WTC11 (cell line): ENCODE measurements at regions not wholly inside any gene's neighbourhood (a gene's known extent, or its start where the extent isn't known, plus 50 kb on each side); places are given as distances from the start of the nearest gene placed in this dataset.

Experiments used
- ATAC-seq: fragments of 200-7000 bp; cut with Tn5 transposase; 2 replicates; pipeline ENCODE4 v1.10.0; 2021; ENCODE audit warnings: mild to moderate bottlenecking, moderate library complexity
- CTCF ChIA-PET: fragments of 300-600 bp; sonication (Branson Sonifier 250); formaldehyde crosslinking; loops from one replicate; lab custom pipeline; 2021; ENCODE audit warnings: antibody characterized with exemption; lab: Charles Lee
- POLR2A ChIA-PET: fragments of 350-600 bp; sonication (Branson Sonifier 250); formaldehyde crosslinking; loops from one replicate; lab custom pipeline; 2021; ENCODE audit warnings: antibody characterized with exemption; lab: Charles Lee
- DNase-seq: peaks from one replicate; pipeline ENCODE4 v3.0.0; 2021; ENCODE audit warnings: low spot score
- H3K27ac Mint-ChIP-seq: 2 replicates; pipeline ENCODE4 v1.8.0; 2021; ENCODE audit warnings: mixed read lengths
- H3K27me3 Mint-ChIP-seq: 2 replicates; pipeline ENCODE4 v1.8.0; 2021; ENCODE audit warnings: low read depth, mild to moderate bottlenecking, moderate library complexity, mixed read lengths
- H3K36me3 Mint-ChIP-seq: 2 replicates; pipeline ENCODE4 v1.8.0; 2021; ENCODE audit warnings: mixed read lengths
- H3K4me1 Mint-ChIP-seq: 2 replicates; pipeline ENCODE4 v1.8.0; 2022; ENCODE audit warnings: mixed read lengths
- H3K4me3 Mint-ChIP-seq: 2 replicates; pipeline ENCODE4 v1.8.0; 2021; ENCODE audit warnings: mild to moderate bottlenecking, moderate library complexity, mixed read lengths
- H3K9me3 Mint-ChIP-seq: 2 replicates; pipeline ENCODE4 v1.8.0; 2021; ENCODE audit warnings: mixed read lengths
- ETV6 ChIP-seq: sonication (generic); formaldehyde crosslinking; IDR thresholded peaks from 2 replicates; pipeline ENCODE4 v1.8.1; 2022; ENCODE audit warnings: mild to moderate bottlenecking, missing genetic modification reagents
- HMGA2 ChIP-seq: fragments of 250-450 bp; sonication (Bioruptor Pico); IDR thresholded peaks from 2 replicates; pipeline ENCODE4 v1.4.0; 2021; ENCODE audit warnings: mild to moderate bottlenecking, moderate library complexity
- KAT7 ChIP-seq: sonication (generic); formaldehyde crosslinking; IDR thresholded peaks from 2 replicates; pipeline ENCODE4 v1.8.1; 2023; ENCODE audit warnings: missing genetic modification reagents, mild to moderate bottlenecking, borderline replicate concordance
- MYBL2 ChIP-seq: sonication (generic); formaldehyde crosslinking; IDR thresholded peaks from 2 replicates; pipeline ENCODE4 v1.8.1; 2023; ENCODE audit warnings: mild to moderate bottlenecking, moderate library complexity, missing genetic modification reagents
- OVOL2 ChIP-seq: fragments of 250-450 bp; sonication (Bioruptor Pico); IDR thresholded peaks from 2 replicates; pipeline ENCODE4 v1.9.0; 2021; ENCODE audit warnings: mild to moderate bottlenecking, borderline replicate concordance
- RORB ChIP-seq: fragments of 250-450 bp; sonication (Bioruptor Pico); IDR thresholded peaks from 2 replicates; pipeline ENCODE4 v1.9.0; 2021; ENCODE audit warnings: mild to moderate bottlenecking
- SMAD4 ChIP-seq: sonication (generic); formaldehyde crosslinking; IDR thresholded peaks from 2 replicates; pipeline ENCODE4 v1.8.0; 2022; ENCODE audit warnings: mild to moderate bottlenecking, missing genetic modification reagents
- ZNF138 ChIP-seq: sonication (generic); formaldehyde crosslinking; conservative IDR thresholded peaks from 2 replicates; pipeline ENCODE4 v1.8.1; 2022; ENCODE audit warnings: mild to moderate bottlenecking, moderate library complexity, missing genetic modification reagents
- ZNF263 ChIP-seq: sonication (generic); formaldehyde crosslinking; IDR thresholded peaks from 2 replicates; pipeline ENCODE4 v1.8.1; 2022; ENCODE audit warnings: low read depth, mild to moderate bottlenecking, moderate library complexity, missing genetic modification reagents
- ZNF416 ChIP-seq: fragments of 250-450 bp; sonication (Bioruptor Pico); IDR thresholded peaks from 2 replicates; pipeline ENCODE4 v1.9.0; 2021; ENCODE audit warnings: mild to moderate bottlenecking, inconsistent platforms
- TF ChIP-seq, protein P1 (sequence below): sonication (generic); formaldehyde crosslinking; conservative IDR thresholded peaks from 2 replicates; pipeline ENCODE4 v1.8.1; 2022; ENCODE audit warnings: mild to moderate bottlenecking, missing genetic modification reagents
- TF ChIP-seq, protein P2 (sequence below): sonication (generic); formaldehyde crosslinking; IDR thresholded peaks from 2 replicates; pipeline ENCODE4 v1.8.1; 2022; ENCODE audit warnings: mild to moderate bottlenecking, missing genetic modification reagents, moderate library complexity, borderline replicate concordance
- TF ChIP-seq, protein P3 (sequence below): sonication (generic); formaldehyde crosslinking; IDR thresholded peaks from 2 replicates; pipeline ENCODE4 v1.8.0; 2023; ENCODE audit warnings: mild to moderate bottlenecking, missing genetic modification reagents
- TF ChIP-seq, protein P4 (sequence below): sonication (generic); formaldehyde crosslinking; IDR thresholded peaks from 2 replicates; pipeline ENCODE4 v1.8.1; 2023; ENCODE audit warnings: mild to moderate bottlenecking, moderate library complexity, missing genetic modification reagents
- TF ChIP-seq, protein P5 (sequence below): fragments of 250-450 bp; sonication (Bioruptor Pico); IDR thresholded peaks from 2 replicates; pipeline ENCODE4 v2.1.2; 2022; ENCODE audit warnings: mild to moderate bottlenecking, moderate library complexity
- TF ChIP-seq, protein P6 (sequence below): sonication (generic); formaldehyde crosslinking; IDR thresholded peaks from 2 replicates; pipeline ENCODE4 v1.8.1; 2022; ENCODE audit warnings: missing genetic modification reagents, borderline replicate concordance
- TF ChIP-seq, protein P7 (sequence below): fragments of 250-450 bp; sonication (Bioruptor Pico); IDR thresholded peaks from 2 replicates; pipeline ENCODE4 v1.8.0; 2021; ENCODE audit warnings: mild to moderate bottlenecking
- TF ChIP-seq, protein P8 (sequence below): fragments of 250-450 bp; sonication (Bioruptor Pico); IDR thresholded peaks from 2 replicates; pipeline ENCODE4 v1.9.0; 2021; ENCODE audit warnings: mild to moderate bottlenecking
- TF ChIP-seq, protein P9 (sequence below): sonication (generic); formaldehyde crosslinking; IDR thresholded peaks from 2 replicates; pipeline ENCODE4 v1.8.1; 2022; ENCODE audit warnings: low read depth, mild to moderate bottlenecking, moderate library complexity, missing genetic modification reagents, borderline replicate concordance

DNA sequence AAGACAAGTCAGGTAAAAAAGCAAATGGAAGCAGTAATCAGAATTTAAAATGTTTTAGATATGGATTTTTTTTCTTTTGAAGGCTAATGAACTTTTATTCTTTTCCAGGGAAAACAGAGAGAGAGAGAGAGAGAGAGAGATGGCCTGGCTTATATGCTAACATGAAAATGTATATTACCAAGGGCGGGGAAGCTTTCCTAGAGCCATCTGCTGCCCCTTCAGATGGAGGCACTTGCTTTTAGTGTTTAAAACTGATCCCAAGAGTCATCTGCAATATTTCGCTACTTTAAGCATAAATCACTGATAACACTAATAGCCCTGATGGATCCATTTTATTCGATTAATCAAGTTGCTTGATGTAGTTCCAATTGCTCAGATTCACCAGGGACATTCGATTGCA lies 186.1 kb upstream of the ADAMTS16 start (continued):
- TF ChIP-seq, protein P1, sequence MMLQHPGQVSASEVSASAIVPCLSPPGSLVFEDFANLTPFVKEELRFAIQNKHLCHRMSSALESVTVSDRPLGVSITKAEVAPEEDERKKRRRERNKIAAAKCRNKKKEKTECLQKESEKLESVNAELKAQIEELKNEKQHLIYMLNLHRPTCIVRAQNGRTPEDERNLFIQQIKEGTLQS (CRISPR knock-in tag): no peak
- TF ChIP-seq, protein P2, sequence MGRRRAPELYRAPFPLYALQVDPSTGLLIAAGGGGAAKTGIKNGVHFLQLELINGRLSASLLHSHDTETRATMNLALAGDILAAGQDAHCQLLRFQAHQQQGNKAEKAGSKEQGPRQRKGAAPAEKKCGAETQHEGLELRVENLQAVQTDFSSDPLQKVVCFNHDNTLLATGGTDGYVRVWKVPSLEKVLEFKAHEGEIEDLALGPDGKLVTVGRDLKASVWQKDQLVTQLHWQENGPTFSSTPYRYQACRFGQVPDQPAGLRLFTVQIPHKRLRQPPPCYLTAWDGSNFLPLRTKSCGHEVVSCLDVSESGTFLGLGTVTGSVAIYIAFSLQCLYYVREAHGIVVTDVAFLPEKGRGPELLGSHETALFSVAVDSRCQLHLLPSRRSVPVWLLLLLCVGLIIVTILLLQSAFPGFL (CRISPR knock-in tag): no peak
- TF ChIP-seq, protein P3, sequence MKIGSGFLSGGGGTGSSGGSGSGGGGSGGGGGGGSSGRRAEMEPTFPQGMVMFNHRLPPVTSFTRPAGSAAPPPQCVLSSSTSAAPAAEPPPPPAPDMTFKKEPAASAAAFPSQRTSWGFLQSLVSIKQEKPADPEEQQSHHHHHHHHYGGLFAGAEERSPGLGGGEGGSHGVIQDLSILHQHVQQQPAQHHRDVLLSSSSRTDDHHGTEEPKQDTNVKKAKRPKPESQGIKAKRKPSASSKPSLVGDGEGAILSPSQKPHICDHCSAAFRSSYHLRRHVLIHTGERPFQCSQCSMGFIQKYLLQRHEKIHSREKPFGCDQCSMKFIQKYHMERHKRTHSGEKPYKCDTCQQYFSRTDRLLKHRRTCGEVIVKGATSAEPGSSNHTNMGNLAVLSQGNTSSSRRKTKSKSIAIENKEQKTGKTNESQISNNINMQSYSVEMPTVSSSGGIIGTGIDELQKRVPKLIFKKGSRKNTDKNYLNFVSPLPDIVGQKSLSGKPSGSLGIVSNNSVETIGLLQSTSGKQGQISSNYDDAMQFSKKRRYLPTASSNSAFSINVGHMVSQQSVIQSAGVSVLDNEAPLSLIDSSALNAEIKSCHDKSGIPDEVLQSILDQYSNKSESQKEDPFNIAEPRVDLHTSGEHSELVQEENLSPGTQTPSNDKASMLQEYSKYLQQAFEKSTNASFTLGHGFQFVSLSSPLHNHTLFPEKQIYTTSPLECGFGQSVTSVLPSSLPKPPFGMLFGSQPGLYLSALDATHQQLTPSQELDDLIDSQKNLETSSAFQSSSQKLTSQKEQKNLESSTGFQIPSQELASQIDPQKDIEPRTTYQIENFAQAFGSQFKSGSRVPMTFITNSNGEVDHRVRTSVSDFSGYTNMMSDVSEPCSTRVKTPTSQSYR (CRISPR knock-in tag): no peak
- TF ChIP-seq, all 79 proteins: peak for 0

DNA sequence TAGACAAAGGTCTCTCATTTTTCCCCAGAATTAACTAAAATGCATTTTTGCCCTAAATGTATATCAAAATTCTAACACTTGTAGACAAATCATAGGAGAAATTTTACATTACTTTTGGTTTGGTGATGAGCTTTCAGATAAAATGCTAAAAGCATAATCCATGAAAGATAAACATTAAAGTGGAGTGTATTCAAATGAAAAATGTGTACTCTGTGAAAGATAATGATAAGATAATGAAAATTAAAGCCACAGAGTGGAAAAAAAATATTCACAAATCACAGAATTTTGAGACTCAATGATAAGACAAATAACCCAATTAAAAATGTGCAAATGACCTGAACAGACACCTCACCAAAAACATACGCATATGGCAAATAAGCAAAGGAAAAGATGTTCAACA lies 176.9 kb upstream of the ADAMTS16 start:
- H3K4me1 Mint-ChIP-seq: no peaks in the 10 kb centered on the region
- no peaks in the 10 kb centered on the region for H3K27me3 Mint-ChIP-seq
- H3K36me3 Mint-ChIP-seq: no peaks in the 10 kb centered on the region
- no peak overlapping the region for H3K4me3 Mint-ChIP-seq
- ChIA-PET CTCF (no interaction called here), POLR2A (no interaction called here)
- TF ChIP-seq, protein P4, sequence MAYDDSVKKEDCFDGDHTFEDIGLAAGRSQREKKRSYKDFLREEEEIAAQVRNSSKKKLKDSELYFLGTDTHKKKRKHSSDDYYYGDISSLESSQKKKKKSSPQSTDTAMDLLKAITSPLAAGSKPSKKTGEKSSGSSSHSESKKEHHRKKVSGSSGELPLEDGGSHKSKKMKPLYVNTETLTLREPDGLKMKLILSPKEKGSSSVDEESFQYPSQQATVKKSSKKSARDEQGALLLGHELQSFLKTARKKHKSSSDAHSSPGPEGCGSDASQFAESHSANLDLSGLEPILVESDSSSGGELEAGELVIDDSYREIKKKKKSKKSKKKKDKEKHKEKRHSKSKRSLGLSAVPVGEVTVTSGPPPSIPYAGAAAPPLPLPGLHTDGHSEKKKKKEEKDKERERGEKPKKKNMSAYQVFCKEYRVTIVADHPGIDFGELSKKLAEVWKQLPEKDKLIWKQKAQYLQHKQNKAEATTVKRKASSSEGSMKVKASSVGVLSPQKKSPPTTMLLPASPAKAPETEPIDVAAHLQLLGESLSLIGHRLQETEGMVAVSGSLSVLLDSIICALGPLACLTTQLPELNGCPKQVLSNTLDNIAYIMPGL: no peak
- TF ChIP-seq, protein P5, sequence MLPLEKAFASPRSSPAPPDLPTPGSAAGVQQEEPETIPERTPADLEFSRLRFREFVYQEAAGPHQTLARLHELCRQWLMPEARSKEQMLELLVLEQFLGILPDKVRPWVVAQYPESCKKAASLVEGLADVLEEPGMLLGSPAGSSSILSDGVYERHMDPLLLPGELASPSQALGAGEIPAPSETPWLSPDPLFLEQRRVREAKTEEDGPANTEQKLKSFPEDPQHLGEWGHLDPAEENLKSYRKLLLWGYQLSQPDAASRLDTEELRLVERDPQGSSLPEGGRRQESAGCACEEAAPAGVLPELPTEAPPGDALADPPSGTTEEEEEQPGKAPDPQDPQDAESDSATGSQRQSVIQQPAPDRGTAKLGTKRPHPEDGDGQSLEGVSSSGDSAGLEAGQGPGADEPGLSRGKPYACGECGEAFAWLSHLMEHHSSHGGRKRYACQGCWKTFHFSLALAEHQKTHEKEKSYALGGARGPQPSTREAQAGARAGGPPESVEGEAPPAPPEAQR (CRISPR knock-in tag): no peak
- TF ChIP-seq RORB (CRISPR knock-in tag) (no peak), MYBL2 (CRISPR knock-in tag) (no peak), ZNF138 (CRISPR knock-in tag) (no peak), OVOL2 (no peak), ZNF416 (CRISPR knock-in tag) (no peak), ETV6 (no peak), ZNF263 (CRISPR knock-in tag) (no peak), KAT7 (no peak), HMGA2 (CRISPR knock-in tag) (no peak), SMAD4 (CRISPR knock-in tag) (no peak)
- TF ChIP-seq, protein P6, sequence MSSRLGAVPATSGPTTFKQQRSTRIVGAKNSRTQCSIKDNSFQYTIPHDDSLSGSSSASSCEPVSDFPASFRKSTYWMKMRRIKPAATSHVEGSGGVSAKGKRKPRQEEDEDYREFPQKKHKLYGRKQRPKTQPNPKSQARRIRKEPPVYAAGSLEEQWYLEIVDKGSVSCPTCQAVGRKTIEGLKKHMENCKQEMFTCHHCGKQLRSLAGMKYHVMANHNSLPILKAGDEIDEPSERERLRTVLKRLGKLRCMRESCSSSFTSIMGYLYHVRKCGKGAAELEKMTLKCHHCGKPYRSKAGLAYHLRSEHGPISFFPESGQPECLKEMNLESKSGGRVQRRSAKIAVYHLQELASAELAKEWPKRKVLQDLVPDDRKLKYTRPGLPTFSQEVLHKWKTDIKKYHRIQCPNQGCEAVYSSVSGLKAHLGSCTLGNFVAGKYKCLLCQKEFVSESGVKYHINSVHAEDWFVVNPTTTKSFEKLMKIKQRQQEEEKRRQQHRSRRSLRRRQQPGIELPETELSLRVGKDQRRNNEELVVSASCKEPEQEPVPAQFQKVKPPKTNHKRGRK: no peak
- TF ChIP-seq, protein P7, sequence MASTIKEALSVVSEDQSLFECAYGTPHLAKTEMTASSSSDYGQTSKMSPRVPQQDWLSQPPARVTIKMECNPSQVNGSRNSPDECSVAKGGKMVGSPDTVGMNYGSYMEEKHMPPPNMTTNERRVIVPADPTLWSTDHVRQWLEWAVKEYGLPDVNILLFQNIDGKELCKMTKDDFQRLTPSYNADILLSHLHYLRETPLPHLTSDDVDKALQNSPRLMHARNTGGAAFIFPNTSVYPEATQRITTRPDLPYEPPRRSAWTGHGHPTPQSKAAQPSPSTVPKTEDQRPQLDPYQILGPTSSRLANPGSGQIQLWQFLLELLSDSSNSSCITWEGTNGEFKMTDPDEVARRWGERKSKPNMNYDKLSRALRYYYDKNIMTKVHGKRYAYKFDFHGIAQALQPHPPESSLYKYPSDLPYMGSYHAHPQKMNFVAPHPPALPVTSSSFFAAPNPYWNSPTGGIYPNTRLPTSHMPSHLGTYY (CRISPR knock-in tag): no peak
- TF ChIP-seq, protein P8, sequence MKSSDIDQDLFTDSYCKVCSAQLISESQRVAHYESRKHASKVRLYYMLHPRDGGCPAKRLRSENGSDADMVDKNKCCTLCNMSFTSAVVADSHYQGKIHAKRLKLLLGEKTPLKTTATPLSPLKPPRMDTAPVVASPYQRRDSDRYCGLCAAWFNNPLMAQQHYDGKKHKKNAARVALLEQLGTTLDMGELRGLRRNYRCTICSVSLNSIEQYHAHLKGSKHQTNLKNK (CRISPR knock-in tag): no peak
- TF ChIP-seq, protein P9, sequence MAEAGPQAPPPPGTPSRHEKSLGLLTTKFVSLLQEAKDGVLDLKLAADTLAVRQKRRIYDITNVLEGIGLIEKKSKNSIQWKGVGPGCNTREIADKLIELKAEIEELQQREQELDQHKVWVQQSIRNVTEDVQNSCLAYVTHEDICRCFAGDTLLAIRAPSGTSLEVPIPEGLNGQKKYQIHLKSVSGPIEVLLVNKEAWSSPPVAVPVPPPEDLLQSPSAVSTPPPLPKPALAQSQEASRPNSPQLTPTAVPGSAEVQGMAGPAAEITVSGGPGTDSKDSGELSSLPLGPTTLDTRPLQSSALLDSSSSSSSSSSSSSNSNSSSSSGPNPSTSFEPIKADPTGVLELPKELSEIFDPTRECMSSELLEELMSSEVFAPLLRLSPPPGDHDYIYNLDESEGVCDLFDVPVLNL (CRISPR knock-in tag): no peak
- ATAC-seq (no peak), DNase-seq (no peak)
- no peak overlapping the region for H3K27ac Mint-ChIP-seq
- H3K9me3 Mint-ChIP-seq: no peaks in the 10 kb centered on the region; the same call in 1 of the 2 replicates
